Esophagus squamous epithelium (tissue), 5 donors: ENCODE measurements at regions not wholly inside any gene's neighbourhood (a gene's known extent, or its start where the extent isn't known, plus 50 kb on each side); places are given as distances from the start of the nearest gene placed in this dataset.
A peak's percentile ranks its signal among the peaks of the same experiment; 100 is the strongest.

Source experiments
- DNase-seq: peaks from one replicate; lab custom pipeline; 2025; lab: John Stamatoyannopoulos, UW
- H3K27ac ChIP-seq, 4 donors: fragments of 200-600 bp; sonication (generic); one replicate each; pipeline ENCODE4 v1.5.1; 2016 to 2019; ENCODE audit warnings: mild to moderate bottlenecking in 1 of 4
- H3K27me3 ChIP-seq, 4 donors: fragments of 200-600 bp; sonication (generic); 1 replicate in 3 of 4; 2 replicates in 1 of 4; pipeline versions ENCODE4 v1.5.1 to v1.6.0; 2017 to 2021; ENCODE audit warnings: antibody characterized with exemption in 1 of 4
- H3K36me3 ChIP-seq, 3 donors: fragments of 200-600 bp; sonication (generic); one replicate each; pipeline ENCODE4 v1.5.1; 2016 to 2019
- H3K4me1 ChIP-seq, 3 donors: fragments of 200-600 bp; sonication (generic); one replicate each; pipeline ENCODE4 v1.5.1; 2017 to 2019
- H3K4me3 ChIP-seq, 4 donors: fragments of 200-600 bp; sonication (generic); 1 replicate in 3 of 4; 2 replicates in 1 of 4; pipeline ENCODE4 v1.5.1; 2016 to 2019; ENCODE audit warnings: mild to moderate bottlenecking in 2 of 4, moderate library complexity in 1 of 4
- H3K9me3 ChIP-seq, 3 donors: fragments of 200-600 bp; sonication (generic); one replicate each; pipeline ENCODE4 v1.5.1; 2016 to 2019
- POLR2A ChIP-seq, 4 donors: fragments of 450-650 bp; IDR thresholded peaks; one replicate each; pipeline ENCODE4 v1.6.1; 2017; ENCODE audit warnings: antibody characterized with exemption in 4 of 4, mild to moderate bottlenecking in 4 of 4, moderate library complexity in 3 of 4
- WGBS, 2 donors: methylation state at CpG; one replicate each; pipeline ENCODE4 v1.1.5; 2018; 5-methylcytosine and 5-hydroxymethylcytosine counted together
- intact Hi-C: fragments of 100-400 bp; cut with DNase I; formaldehyde crosslinking; loops from one replicate; pipeline ENCODE4 v1.15.0; 2022
- TF ChIP-seq, protein P1 (sequence below), 6 experiments: fragments of 450-650 bp in 4 of 6; fragments of 200-600 bp in 2 of 6; sonication (generic) in 2 of 6; IDR thresholded peaks; one replicate each; pipeline ENCODE4 v1.5.1; 2016 to 2019; ENCODE audit warnings: antibody characterized with exemption in 6 of 6, mild to moderate bottlenecking in 4 of 6, moderate library complexity in 4 of 6
- donor health status: DM: yes; HTN: yes; CAD: no.

DNA sequence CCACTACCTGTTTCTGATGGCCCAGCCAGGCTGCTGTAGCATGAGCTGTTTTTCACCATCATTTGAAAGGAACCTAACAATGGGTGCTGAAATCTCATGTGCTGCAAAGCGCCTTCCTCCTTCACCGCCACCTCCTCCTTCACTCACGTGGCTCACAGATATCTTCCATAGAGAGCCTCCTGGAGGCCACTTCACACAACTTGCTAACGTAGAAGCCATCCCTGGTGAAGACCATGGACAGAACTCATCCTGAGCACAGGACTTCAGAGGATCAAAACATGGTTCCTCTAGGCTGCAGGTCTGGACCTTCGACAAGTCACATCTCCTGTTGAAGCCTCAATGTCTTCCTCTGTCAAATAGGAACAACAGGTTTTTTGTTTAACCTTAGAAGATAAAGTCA is 155.5 kb upstream of the RAD23B start:
- peaks cover 0 to 26% (median 0%) of the 10 kb centered on the region in 4 donors for H3K27me3 ChIP-seq
- H3K27ac ChIP-seq = no peak overlapping the region
- H3K9me3 ChIP-seq = no peaks in the 10 kb centered on the region
- peaks cover 0 to 11% (median 0%) of the 10 kb centered on the region in 3 donors for H3K4me1 ChIP-seq
- TF ChIP-seq, protein P1, sequence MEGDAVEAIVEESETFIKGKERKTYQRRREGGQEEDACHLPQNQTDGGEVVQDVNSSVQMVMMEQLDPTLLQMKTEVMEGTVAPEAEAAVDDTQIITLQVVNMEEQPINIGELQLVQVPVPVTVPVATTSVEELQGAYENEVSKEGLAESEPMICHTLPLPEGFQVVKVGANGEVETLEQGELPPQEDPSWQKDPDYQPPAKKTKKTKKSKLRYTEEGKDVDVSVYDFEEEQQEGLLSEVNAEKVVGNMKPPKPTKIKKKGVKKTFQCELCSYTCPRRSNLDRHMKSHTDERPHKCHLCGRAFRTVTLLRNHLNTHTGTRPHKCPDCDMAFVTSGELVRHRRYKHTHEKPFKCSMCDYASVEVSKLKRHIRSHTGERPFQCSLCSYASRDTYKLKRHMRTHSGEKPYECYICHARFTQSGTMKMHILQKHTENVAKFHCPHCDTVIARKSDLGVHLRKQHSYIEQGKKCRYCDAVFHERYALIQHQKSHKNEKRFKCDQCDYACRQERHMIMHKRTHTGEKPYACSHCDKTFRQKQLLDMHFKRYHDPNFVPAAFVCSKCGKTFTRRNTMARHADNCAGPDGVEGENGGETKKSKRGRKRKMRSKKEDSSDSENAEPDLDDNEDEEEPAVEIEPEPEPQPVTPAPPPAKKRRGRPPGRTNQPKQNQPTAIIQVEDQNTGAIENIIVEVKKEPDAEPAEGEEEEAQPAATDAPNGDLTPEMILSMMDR (IDR thresholded peaks at IDR 0.05) = no peak
- no peak for TF ChIP-seq POLR2A (IDR thresholded peaks at IDR 0.05)
- intact Hi-C loops = no loop called here
- H3K36me3 ChIP-seq = no peaks in the 10 kb centered on the region
- no peak for DNase-seq
- WGBS, 2 donors = 65 to 81% methylated on average over 4 to 5 of the region's 5 CpGs
- H3K4me3 ChIP-seq = no peak overlapping the region

DNA sequence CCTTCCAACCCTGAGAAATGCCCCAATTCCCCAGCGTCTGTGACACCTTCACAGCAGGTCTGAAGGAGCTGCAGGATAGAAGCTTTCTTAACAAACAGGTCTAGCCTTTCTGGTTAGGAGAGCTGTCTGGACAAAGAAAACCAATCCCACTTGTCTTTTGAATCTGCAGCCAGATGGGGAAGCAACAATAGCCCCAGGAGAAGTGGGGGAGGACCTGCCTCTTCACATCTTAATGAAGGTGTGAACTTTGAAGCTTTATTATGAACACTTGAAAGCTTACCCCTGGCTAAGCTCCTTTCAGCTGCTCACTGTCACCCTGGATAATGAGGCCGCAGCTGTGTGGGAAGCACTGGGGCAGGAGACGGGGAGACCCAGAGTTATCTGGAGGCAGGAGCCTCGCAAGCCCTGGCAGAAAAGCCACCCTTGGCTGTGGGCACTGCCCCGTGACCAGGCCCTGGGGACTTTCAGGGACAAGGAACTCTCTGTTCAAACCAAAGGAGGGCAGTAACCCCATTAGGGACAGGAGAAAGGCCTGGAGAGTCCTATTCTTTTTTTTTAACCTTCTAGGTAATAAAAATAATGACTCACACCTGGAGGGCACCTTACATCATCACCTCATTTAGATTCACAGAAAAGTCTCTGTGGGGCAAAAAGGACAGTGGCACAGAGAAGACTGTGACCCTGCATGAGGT is 151.8 kb upstream of the RAD23B start:
- Histone ChIP-seq H3K9me3 (no peaks in the 10 kb centered on the region), H3K4me1 (peaks cover 0 to 11% (median 0%) of the 10 kb centered on the region in 3 donors), H3K4me3 (no peak overlapping the region), H3K27me3 (peaks cover 0 to 26% (median 0%) of the 10 kb centered on the region in 4 donors), H3K27ac (no peak overlapping the region), H3K36me3 (no peaks in the 10 kb centered on the region)
- intact Hi-C loops = no loop called here
- no peak for DNase-seq
- 24 to 50% methylated on average over 1 to 2 of the region's 5 CpGs for WGBS, 2 donors
- TF ChIP-seq, protein P1 (IDR thresholded peaks at IDR 0.05) = no peak
- TF ChIP-seq POLR2A (IDR thresholded peaks at IDR 0.05) = no peak

DNA sequence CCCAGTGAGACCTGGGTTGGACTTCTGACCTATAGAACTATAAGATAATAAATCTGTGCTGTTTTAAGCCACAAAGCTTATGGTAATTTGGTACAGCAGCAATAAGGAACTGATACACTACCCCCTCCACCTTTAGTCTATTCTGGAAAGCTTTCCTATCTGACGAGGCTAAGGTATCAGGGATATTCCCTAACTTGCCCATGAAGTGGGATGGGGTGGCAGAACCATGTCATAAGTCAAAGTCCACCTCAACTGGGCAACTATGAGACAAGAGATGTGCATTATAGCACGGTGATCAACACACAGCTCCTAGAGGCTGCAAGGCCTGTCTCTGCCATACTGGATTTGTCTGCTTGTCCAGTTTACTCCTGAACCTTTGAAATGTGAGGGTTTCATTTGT is 146.8 kb upstream of the RAD23B start:
- Histone ChIP-seq H3K27ac (no peak overlapping the region), H3K4me1 (peaks cover 0 to 4% (median 0%) of the 10 kb centered on the region in 3 donors), H3K36me3 (no peaks in the 10 kb centered on the region), H3K9me3 (no peaks in the 10 kb centered on the region), H3K27me3 (peaks cover 0 to 6% (median 0%) of the 10 kb centered on the region in 4 donors), H3K4me3 (no peak overlapping the region)
- WGBS, 2 donors = 70 to 80% methylated on average over 1 to 2 of the region's 2 CpGs
- intact Hi-C loops = no loop called here
- no peak for DNase-seq
- TF ChIP-seq, protein P1 (IDR thresholded peaks at IDR 0.05) = no peak
- no peak for TF ChIP-seq POLR2A (IDR thresholded peaks at IDR 0.05)

DNA sequence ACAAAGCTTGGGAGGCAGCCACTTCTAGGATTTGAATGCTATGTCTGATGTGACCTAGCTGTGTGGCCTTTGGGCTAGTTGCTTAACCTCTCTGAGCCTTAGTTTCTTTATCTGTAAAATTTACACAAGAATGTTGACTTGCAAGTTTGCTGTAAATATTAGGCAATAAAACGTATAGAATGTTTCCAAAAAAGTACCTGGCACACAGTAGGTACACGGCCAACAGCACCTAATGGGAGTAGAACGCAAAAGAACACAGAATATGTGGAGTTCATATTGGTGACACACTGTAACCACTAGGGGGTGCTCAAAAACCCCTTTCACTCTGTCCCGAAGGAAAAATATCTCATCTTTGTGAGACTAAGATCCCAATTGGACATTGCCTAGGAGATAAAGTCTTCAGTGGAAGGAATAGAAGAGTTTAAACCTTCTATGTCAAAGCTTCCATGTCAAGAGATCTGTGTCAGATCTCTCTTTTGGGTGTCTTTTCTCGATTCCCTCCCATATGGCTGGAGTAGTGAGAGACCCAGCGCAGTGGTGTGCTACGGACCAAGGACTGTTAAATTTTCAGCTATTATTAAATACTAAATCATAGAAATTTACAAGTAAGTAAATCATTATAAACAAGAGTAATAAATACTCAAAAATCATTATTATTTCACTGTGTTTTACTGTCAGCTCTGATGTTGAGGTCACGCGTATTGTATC is 145.4 kb upstream of the RAD23B start:
- no peak for DNase-seq
- TF ChIP-seq, protein P1 (IDR thresholded peaks at IDR 0.05) = peak in 5 of 6 experiments; percentile 27 to 64 (median 53)
- TF ChIP-seq POLR2A (IDR thresholded peaks at IDR 0.05) = no peak
- no peaks in the 10 kb centered on the region for H3K36me3 ChIP-seq
- intact Hi-C loops = no loop called here
- H3K9me3 ChIP-seq = no peaks in the 10 kb centered on the region
- no peak overlapping the region for H3K27ac ChIP-seq
- no peak overlapping the region for H3K4me3 ChIP-seq
- no peaks in the 10 kb centered on the region for H3K27me3 ChIP-seq
- H3K4me1 ChIP-seq = peaks cover 0 to 7% (median 0%) of the 10 kb centered on the region in 3 donors
- WGBS, 2 donors = 59 to 63% methylated on average over 9 of the region's 9 CpGs
